Thymus (tissue), 11 donors: ENCODE measurements at regions not wholly inside any gene's neighbourhood (a gene's known extent, or its start where the extent isn't known, plus 50 kb on each side); places are given as distances from the start of the nearest gene placed in this dataset.
"Not testable (repeated sequence)": the region's sequence is repeated elsewhere in the genome, so short reads cannot be mapped to it uniquely, and the experiment has no call there.

Experiments
- DNase-seq, 9 donors: peaks; one replicate each; pipeline ENCODE4 v3.0.0-alpha.2; 2013; ENCODE audit warnings: low spot score in 9 of 9, low read depth in 6 of 9, missing footprints in 1 of 9
- H3K27ac ChIP-seq, 2 donors: one replicate each; pipeline ENCODE4 v1.5.1; 2013; ENCODE audit warnings: control low read depth in 1 of 2, low read depth in 1 of 2, low read length in 1 of 2, mild to moderate bottlenecking in 1 of 2, moderate library complexity in 1 of 2
- H3K27me3 ChIP-seq, 2 donors: one replicate each; pipeline ENCODE4 v1.5.1; 2013; ENCODE audit warnings: low read length in 1 of 2; ENCODE audit not compliant: control insufficient read depth in 2 of 2, insufficient read depth in 1 of 2
- H3K36me3 ChIP-seq, 2 donors: one replicate each; pipeline ENCODE4 v1.5.1; 2013; ENCODE audit warnings: low read length in 1 of 2, mild to moderate bottlenecking in 1 of 2, moderate library complexity in 1 of 2; ENCODE audit not compliant: control insufficient read depth in 2 of 2, insufficient read depth in 2 of 2
- H3K4me1 ChIP-seq, 2 donors: one replicate each; pipeline ENCODE4 v1.5.1; 2013; ENCODE audit warnings: low read length in 2 of 2; ENCODE audit not compliant: control insufficient read depth in 2 of 2, insufficient read depth in 2 of 2
- H3K4me3 ChIP-seq, 2 donors: one replicate each; pipeline ENCODE4 v1.5.1; 2013; ENCODE audit warnings: low read length in 2 of 2, control low read depth in 1 of 2, mild to moderate bottlenecking in 1 of 2
- H3K9me3 ChIP-seq, 2 donors: one replicate each; pipeline ENCODE4 v1.5.1; 2013; ENCODE audit warnings: low read length in 1 of 2, mild to moderate bottlenecking in 1 of 2; ENCODE audit not compliant: control insufficient read depth in 2 of 2, insufficient read depth in 1 of 2
- WGBS: extraction: QIAGEN DNeasy Blood & Tissue Kit; methylation state at CpG from one replicate; pipeline ENCODE4 v1.1.7; 2013; 5-methylcytosine and 5-hydroxymethylcytosine counted together
- donor health status: healthy.

GRCh38 chr3:36025232-36025631 is 355.1 kb upstream of the STAC start:
- Histone ChIP-seq H3K36me3 (no peaks in the 10 kb centered on the region), H3K27ac (no peak overlapping the region), H3K9me3 (no peaks in the 10 kb centered on the region), H3K27me3 (no peaks in the 10 kb centered on the region), H3K4me1 (no peaks in the 10 kb centered on the region), H3K4me3 (no peak overlapping the region)
- WGBS: 96% methylated on average over 3 of the region's 3 CpGs
- no peak for DNase-seq

DNA sequence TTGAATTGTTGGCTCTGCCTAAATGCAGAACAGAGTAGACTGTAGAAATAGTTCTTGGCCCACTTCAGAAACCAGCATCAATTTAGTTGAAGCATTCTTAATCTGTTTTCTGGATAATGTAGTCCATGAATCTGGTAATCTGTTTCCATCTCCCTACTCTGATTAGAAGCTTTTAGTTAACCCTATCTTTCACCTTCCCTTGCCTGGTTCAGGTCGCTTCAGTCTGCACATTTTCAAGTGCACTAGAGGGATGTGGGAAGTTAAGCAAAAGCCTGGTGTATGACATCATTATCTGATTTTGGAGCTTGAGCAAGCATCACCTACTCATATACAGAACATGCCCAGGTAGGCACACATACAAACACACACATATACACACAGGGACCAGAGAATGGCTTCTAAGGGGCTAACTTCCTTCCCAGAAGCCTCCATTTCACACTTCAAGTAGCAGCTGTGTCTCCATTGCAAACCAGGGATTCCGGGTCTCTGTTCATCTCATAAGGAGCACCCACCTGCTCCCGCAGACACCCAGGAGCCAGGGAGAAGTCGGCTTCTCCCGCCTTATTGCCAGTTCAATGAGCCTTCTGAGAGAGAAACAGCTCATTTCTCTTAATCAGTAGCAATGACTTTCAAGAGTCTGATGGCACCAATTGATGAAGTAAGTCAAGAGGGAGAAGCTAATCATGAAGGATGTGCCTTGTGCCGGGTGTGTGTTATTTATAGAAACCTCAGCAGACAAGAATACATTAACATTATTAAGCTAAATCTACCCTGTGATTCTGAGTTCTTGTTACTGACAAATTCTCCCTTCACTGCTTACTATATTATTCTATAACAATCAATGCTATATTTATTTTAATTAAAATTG is 347.9 kb upstream of the STAC start:
- H3K4me1 ChIP-seq: no peaks in the 10 kb centered on the region
- no peak overlapping the region for H3K4me3 ChIP-seq
- H3K9me3 ChIP-seq: no peaks in the 10 kb centered on the region
- 96% methylated on average over 6 of the region's 6 CpGs for WGBS
- DNase-seq: no peak
- no peaks in the 10 kb centered on the region for H3K36me3 ChIP-seq
- H3K27me3 ChIP-seq: no peaks in the 10 kb centered on the region
- H3K27ac ChIP-seq: no peak overlapping the region

GRCh38 chr3:36058404-36059030 is 321.8 kb upstream of the STAC start:
- Histone ChIP-seq H3K9me3 (no peaks in the 10 kb centered on the region), H3K4me1 (no peaks in the 10 kb centered on the region), H3K4me3 (no peak overlapping the region), H3K27me3 (no peaks in the 10 kb centered on the region), H3K27ac (no peak overlapping the region), H3K36me3 (no peaks in the 10 kb centered on the region)
- DNase-seq: no peak

DNA sequence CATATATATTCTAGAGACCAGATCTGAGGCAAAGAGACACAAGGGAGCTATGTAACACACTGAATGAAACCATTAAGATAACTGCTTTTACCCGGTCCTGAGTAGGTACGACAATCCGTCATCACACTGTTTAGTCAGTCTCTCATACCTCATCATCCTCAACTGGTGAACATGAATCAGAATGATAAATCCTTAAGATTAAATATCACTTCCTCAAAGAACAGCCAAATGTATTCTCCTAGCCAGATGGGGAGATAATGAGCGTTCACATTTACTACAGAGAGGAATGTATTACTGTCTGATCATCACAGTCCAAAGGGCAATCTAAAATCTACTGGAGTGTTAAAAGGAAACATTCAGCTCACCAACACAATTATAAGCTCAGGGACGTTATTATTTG is 319.4 kb upstream of the STAC start:
- no peak for DNase-seq
- WGBS: 96% methylated on average over 5 of the region's 5 CpGs
- no peak overlapping the region for H3K27ac ChIP-seq
- no peaks in the 10 kb centered on the region for H3K4me1 ChIP-seq
- no peaks in the 10 kb centered on the region for H3K9me3 ChIP-seq
- H3K4me3 ChIP-seq: no peak overlapping the region
- no peaks in the 10 kb centered on the region for H3K27me3 ChIP-seq
- no peaks in the 10 kb centered on the region for H3K36me3 ChIP-seq

DNA sequence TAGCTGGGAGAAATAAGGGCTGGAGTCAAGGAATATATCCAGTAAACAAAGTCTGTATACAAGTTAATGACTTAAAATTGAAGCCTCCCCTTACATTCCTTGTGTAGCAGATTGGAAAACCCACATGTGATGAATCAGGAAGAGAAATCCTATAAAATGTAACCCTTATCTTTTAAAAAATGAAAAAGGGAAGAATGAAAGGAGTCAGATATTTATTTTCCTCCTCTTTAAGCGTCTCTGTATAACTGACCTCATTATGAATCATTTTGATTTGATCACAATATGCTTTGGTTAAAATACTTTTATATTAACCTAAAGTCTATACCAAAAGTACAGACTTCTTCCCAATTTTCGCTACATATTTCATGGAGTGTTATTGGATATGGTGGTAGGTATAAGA is 316.3 kb upstream of the STAC start:
- Histone ChIP-seq H3K4me1 (no peaks in the 10 kb centered on the region), H3K9me3 (no peaks in the 10 kb centered on the region), H3K4me3 (no peak overlapping the region), H3K27me3 (no peaks in the 10 kb centered on the region), H3K27ac (no peak overlapping the region), H3K36me3 (no peaks in the 10 kb centered on the region)
- no peak for DNase-seq
- WGBS: 93% methylated on average over 2 of the region's 2 CpGs

GRCh38 chr3:36065321-36065720 is 315.0 kb upstream of the STAC start:
- H3K27me3 ChIP-seq: no peaks in the 10 kb centered on the region
- WGBS: 81% methylated on average over 2 of the region's 2 CpGs
- H3K4me3 ChIP-seq: no peak overlapping the region
- DNase-seq: no peak
- no peaks in the 10 kb centered on the region for H3K4me1 ChIP-seq
- H3K9me3 ChIP-seq: no peaks in the 10 kb centered on the region
- no peak overlapping the region for H3K27ac ChIP-seq
- no peaks in the 10 kb centered on the region for H3K36me3 ChIP-seq

DNA sequence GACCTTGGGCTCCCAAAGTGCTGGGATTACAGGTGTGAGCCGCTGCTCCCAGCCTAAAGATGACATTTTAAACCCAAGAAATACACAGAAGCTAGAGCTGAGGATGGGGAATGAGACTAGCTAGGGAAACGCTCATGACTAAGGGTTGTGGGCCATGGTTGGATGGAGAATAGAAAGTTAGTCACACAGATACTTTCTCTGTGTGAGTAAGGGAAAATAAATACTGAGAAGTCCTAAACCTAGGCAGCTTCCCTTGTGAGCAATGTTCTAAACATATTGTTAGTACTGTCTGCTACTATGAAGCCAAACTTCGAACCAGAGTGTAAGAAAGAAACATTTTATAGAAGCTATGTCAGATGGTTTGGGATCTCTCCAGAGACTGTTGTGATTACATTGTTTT is 304.8 kb upstream of the STAC start:
- no peaks in the 10 kb centered on the region for H3K36me3 ChIP-seq
- H3K27me3 ChIP-seq: no peaks in the 10 kb centered on the region
- DNase-seq: no peak
- no peaks in the 10 kb centered on the region for H3K4me1 ChIP-seq
- WGBS: 91% methylated on average over 3 of the region's 3 CpGs
- H3K9me3 ChIP-seq: peaks cover 0 to 2% of the 10 kb centered on the region in 2 donors
- H3K4me3 ChIP-seq: no peak overlapping the region
- no peak overlapping the region for H3K27ac ChIP-seq

DNA sequence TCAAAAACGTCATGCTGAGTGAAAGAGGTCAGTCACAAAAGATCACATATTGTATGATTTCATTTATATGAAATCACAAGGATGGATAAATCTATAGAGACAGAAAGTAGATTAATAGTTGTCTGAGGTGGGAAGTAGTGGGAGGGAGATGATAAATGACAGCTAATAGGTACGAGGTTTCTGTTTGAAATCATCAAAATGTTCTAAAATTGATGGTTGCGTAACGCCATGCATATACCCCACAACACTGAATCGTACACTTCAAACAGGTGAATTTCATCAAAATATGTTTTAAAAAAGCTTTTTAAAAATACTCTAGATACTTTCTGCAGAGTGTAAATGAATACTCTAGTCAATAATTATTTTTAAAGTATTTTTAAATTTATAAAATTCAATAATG is 303.0 kb upstream of the STAC start:
- Histone ChIP-seq H3K4me1 (no peaks in the 10 kb centered on the region), H3K27ac (no peak overlapping the region), H3K4me3 (no peak overlapping the region), H3K27me3 (no peaks in the 10 kb centered on the region), H3K9me3 (peaks cover 0 to 2% of the 10 kb centered on the region in 2 donors), H3K36me3 (no peaks in the 10 kb centered on the region)
- WGBS: 94% methylated on average over 5 of the region's 5 CpGs
- DNase-seq: no peak

- H3K4me1 ChIP-seq, H3K27ac ChIP-seq, H3K36me3 ChIP-seq, H3K27me3 ChIP-seq, H3K4me3 ChIP-seq, H3K9me3 ChIP-seq, DNase-seq: not testable (repeated sequence)
- WGBS: 98% methylated on average over 12 of the region's 12 CpGs
Observed at GRCh38 chr3:36082958-36083357, 297.3 kb upstream of the STAC start.
